ENCODE measurements at regions not wholly inside any gene's neighbourhood (a gene's known extent, or its start where the extent isn't known, plus 50 kb on each side); places are given as distances from the start of the nearest gene placed in this dataset.

DNA sequence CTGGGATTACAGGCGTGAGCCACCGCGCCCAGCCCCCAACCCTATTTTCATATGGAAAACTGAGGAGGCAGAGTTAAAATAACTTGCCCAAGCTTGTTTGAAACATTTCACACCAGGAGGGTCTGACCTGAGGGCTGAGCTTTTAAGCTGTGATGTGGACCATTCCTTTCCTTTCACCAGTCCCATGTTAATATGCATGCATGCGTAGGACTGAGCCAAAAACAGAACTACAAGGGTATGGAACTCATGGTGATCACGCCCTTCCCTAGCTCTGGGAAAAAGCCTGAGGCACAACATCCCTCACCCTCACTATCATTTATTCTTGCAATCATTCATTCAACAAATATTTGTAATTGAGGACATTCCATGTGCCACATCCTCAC, 87.4 kb upstream of the FAM169A start (continued):
- no peak for TF ChIP-seq JUND (IDR thresholded peaks at IDR 0.05)

- H3K9me3 ChIP-seq (ENCODE audit: control insufficient read depth in 1 of 2, insufficient read depth in 1 of 2, low read depth in 1 of 2, low read length in 2 of 2), result no peaks in the 10 kb centered on the region
- ATAC-seq, result no peak
- H4K20me1 ChIP-seq (ENCODE audit: insufficient read depth), result no peaks in the 10 kb centered on the region
- no peak for DNase-seq (ENCODE audit: low read depth, low spot score)
- POLR2A ChIA-PET, result no interaction called here
- H3K4me3 ChIP-seq (replicated peaks in 1 of 2; ENCODE audit: low read depth in 1 of 2, low read length in 2 of 2), result no peak overlapping the region
- BruUV-seq (replicated peaks), result no TSS peak
- H3K9me2 ChIP-seq (ENCODE audit: insufficient read depth), result no peaks in the 10 kb centered on the region
- H3K9ac ChIP-seq (ENCODE audit: low read length), result no peak overlapping the region
- intact Hi-C loops (cut with micrococcal nuclease), result no loop called here
- CTCF ChIA-PET, result no interaction called here
- H2AFZ ChIP-seq (ENCODE audit: low read depth, low read length, poor library complexity, severe bottlenecking), result no peak overlapping the region
- no peaks in the 10 kb centered on the region for H3K36me3 ChIP-seq (ENCODE audit: control insufficient read depth in 1 of 2, insufficient read depth in 2 of 2, low read length in 2 of 2)
- RAD21 ChIA-PET (ENCODE audit: low non-redundant PET in 1 of 2, low total read pairs in 2 of 2, uncharacterized antibody in 2 of 2, unreplicated experiment in 2 of 2), result no interaction called here
- no peak overlapping the region for H3K27ac ChIP-seq (ENCODE audit: low read depth, low read length)
- no peaks in the 10 kb centered on the region for H3K27me3 ChIP-seq (ENCODE audit: insufficient read depth, low read length)
- H3K4me1 ChIP-seq (ENCODE audit: control insufficient read depth in 1 of 2, insufficient read depth in 2 of 2, low read length in 2 of 2), result peaks cover 0 to 16% of the 10 kb centered on the region in 2 experiments; a peak in 2 of 4 replicates
- TF ChIP-seq ELF1 (IDR thresholded peaks at IDR 0.05; ENCODE audit: borderline replicate concordance, low read depth), result no peak
- H3K4me2 ChIP-seq (ENCODE audit: low read length), result no peak overlapping the region
- no peaks in the 10 kb centered on the region for H3K79me2 ChIP-seq (ENCODE audit: insufficient read depth, low read length)
Observed at GRCh38 chr5:74952406-74952805, 86.2 kb upstream of the FAM169A start.

- no peak overlapping the region for H2AFZ ChIP-seq (ENCODE audit: low read depth, low read length, poor library complexity, severe bottlenecking)
- CTCF ChIA-PET, result no interaction called here
- TF ChIP-seq POLR2A (IDR thresholded peaks at IDR 0.05; ENCODE audit: borderline replicate concordance, extremely low read depth, insufficient read depth, insufficient read length) (no peak), RAD21 (IDR thresholded peaks at IDR 0.05; ENCODE audit: low read depth) (no peak), JUND (IDR thresholded peaks at IDR 0.05) (no peak), POLR2AphosphoS5 (IDR thresholded peaks at IDR 0.05; ENCODE audit: low read depth, low read length) (no peak), FOSL1 (IDR thresholded peaks at IDR 0.05; ENCODE audit: low read depth) (no peak), CBX3 (IDR thresholded peaks at IDR 0.05; ENCODE audit: low read depth) (no peak), EGR1 (IDR thresholded peaks at IDR 0.05; ENCODE audit: low read depth) (no peak)
Observed at GRCh38 chr5:74951865-74952264, 85.7 kb upstream of the FAM169A start.

More at GRCh38 chr5:74951865-74952264, 85.7 kb upstream of the FAM169A start:
- DNase-seq (ENCODE audit: low read depth, low spot score) (no peak), ATAC-seq (no peak)
- RAD21 ChIA-PET (ENCODE audit: low non-redundant PET in 1 of 2, low total read pairs in 2 of 2, uncharacterized antibody in 2 of 2, unreplicated experiment in 2 of 2), result no interaction called here
- Histone ChIP-seq H3K9ac (ENCODE audit: low read length) (no peak overlapping the region), H3K9me3 (ENCODE audit: control insufficient read depth in 1 of 2, insufficient read depth in 1 of 2, low read depth in 1 of 2, low read length in 2 of 2) (no peaks in the 10 kb centered on the region), H3K27ac (ENCODE audit: low read depth, low read length) (no peak overlapping the region), H3K36me3 (ENCODE audit: control insufficient read depth in 1 of 2, insufficient read depth in 2 of 2, low read length in 2 of 2) (no peaks in the 10 kb centered on the region), H3K4me2 (ENCODE audit: low read length) (no peak overlapping the region), H3K4me3 (replicated peaks in 1 of 2; ENCODE audit: low read depth in 1 of 2, low read length in 2 of 2) (no peak overlapping the region), H3K9me2 (ENCODE audit: insufficient read depth) (no peaks in the 10 kb centered on the region), H3K27me3 (ENCODE audit: insufficient read depth, low read length) (no peaks in the 10 kb centered on the region), H4K20me1 (ENCODE audit: insufficient read depth) (no peaks in the 10 kb centered on the region), H3K79me2 (ENCODE audit: insufficient read depth, low read length) (no peaks in the 10 kb centered on the region), H3K4me1 (ENCODE audit: control insufficient read depth in 1 of 2, insufficient read depth in 2 of 2, low read length in 2 of 2) (peaks cover 0 to 16% of the 10 kb centered on the region in 2 experiments; a peak in 2 of 4 replicates)
- intact Hi-C loops (cut with micrococcal nuclease), result no loop called here
- POLR2A ChIA-PET, result no interaction called here
- no TSS peak for BruUV-seq (replicated peaks)
